T47D (cell line): ENCODE measurements at regions not wholly inside any gene's neighbourhood (a gene's known extent, or its start where the extent isn't known, plus 50 kb on each side); places are given as distances from the start of the nearest gene placed in this dataset.

Source experiments
- DNase-seq, 2 experiments: peaks; one replicate each; pipeline versions ENCODE4 v3.0.0 to v3.0.0-alpha.2; 2011 to 2012; ENCODE audit warnings: low read depth in 1 of 2, low spot score in 1 of 2
- JUND ChIP-seq: IDR thresholded peaks from 2 replicates; pipeline ENCODE4 v1.6.1; 2012; ENCODE audit warnings: low read depth
- in situ Hi-C: cut with HindIII; loops from 2 replicates; pipeline ENCODE4 v1.10.0; 2016; ENCODE audit warnings: low sequenced_read_pairs, low pct_unique_long_range_greater_than_20kb

GRCh38 chr10:36283827-36284226, 641.7 kb upstream of the FZD8 start:
- DNase-seq: no peak
- no peak for TF ChIP-seq JUND
- in situ Hi-C loops: no loop called here

GRCh38 chr10:36281831-36282331, 639.8 kb upstream of the FZD8 start:
- no peak for TF ChIP-seq JUND
- DNase-seq: no peak
- in situ Hi-C loops: no loop called here

GRCh38 chr10:36280890-36281499, 638.9 kb upstream of the FZD8 start:
- in situ Hi-C loops: no loop called here
- no peak for TF ChIP-seq JUND
- no peak for DNase-seq

- DNase-seq: no peak
- in situ Hi-C loops: no loop called here
- TF ChIP-seq JUND: no peak
These were observed 638.2 kb upstream of the FZD8 start for GRCh38 chr10:36280321-36280741.

GRCh38 chr10:36278176-36278575, 636.1 kb upstream of the FZD8 start:
- no peak for DNase-seq
- in situ Hi-C loops: no loop called here
- no peak for TF ChIP-seq JUND

- TF ChIP-seq JUND: no peak
- DNase-seq: no peak
- in situ Hi-C loops: no loop called here
These were observed 635.4 kb upstream of the FZD8 start for GRCh38 chr10:36277459-36277858.

GRCh38 chr10:36271627-36272340, 629.7 kb upstream of the FZD8 start:
- in situ Hi-C loops: no loop called here

GRCh38 chr10:36269222-36269621, 627.1 kb upstream of the FZD8 start:
- in situ Hi-C loops: no loop called here
- no peak for DNase-seq
- no peak for TF ChIP-seq JUND

More at GRCh38 chr10:36271627-36272340, 629.7 kb upstream of the FZD8 start:
- TF ChIP-seq JUND: no peak
- no peak for DNase-seq

GRCh38 chr10:36266923-36267322, 624.8 kb upstream of the FZD8 start:
- TF ChIP-seq JUND: no peak
- in situ Hi-C loops: no loop called here

GRCh38 chr10:36265741-36266140, 623.6 kb upstream of the FZD8 start:
- DNase-seq: no peak
- in situ Hi-C loops: no loop called here
- TF ChIP-seq JUND: no peak

More at GRCh38 chr10:36266923-36267322, 624.8 kb upstream of the FZD8 start:
- DNase-seq: peak in 1 of 2 experiments; percentile 6

GRCh38 chr10:36263871-36264270, 621.8 kb upstream of the FZD8 start:
- DNase-seq: no peak
- in situ Hi-C loops: no loop called here
- TF ChIP-seq JUND: no peak

GRCh38 chr10:36256948-36257356, 614.9 kb upstream of the FZD8 start:
- in situ Hi-C loops: no loop called here
- TF ChIP-seq JUND: no peak
- no peak for DNase-seq

- TF ChIP-seq JUND: no peak
- in situ Hi-C loops: no loop called here
- DNase-seq: no peak
These were observed 614.1 kb upstream of the FZD8 start for GRCh38 chr10:36256166-36256565.
